ENCODE measurements at regions not wholly inside any gene's neighbourhood (a gene's known extent, or its start where the extent isn't known, plus 50 kb on each side); places are given as distances from the start of the nearest gene placed in this dataset.

DNA sequence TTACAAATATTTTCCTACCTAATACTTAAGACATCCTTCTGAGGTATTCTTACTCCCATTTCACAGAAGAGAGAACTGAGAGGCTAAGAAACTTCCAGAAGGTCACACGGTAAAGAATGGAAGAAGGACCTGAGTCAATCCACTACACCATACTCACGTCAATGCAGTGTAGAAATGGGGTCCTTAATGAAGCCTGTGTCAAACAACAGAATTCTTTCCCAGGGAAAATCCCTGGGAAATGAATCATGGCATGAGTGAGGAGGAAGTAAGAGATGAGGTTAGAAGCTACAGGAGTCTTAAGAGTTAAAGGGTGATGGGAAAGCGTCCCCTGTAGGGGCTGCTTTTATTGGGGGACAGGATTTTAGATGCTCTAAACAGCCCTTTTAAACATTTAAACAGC, 147.9 kb downstream of the C11orf91 start:
- TF ChIP-seq, protein P1, sequence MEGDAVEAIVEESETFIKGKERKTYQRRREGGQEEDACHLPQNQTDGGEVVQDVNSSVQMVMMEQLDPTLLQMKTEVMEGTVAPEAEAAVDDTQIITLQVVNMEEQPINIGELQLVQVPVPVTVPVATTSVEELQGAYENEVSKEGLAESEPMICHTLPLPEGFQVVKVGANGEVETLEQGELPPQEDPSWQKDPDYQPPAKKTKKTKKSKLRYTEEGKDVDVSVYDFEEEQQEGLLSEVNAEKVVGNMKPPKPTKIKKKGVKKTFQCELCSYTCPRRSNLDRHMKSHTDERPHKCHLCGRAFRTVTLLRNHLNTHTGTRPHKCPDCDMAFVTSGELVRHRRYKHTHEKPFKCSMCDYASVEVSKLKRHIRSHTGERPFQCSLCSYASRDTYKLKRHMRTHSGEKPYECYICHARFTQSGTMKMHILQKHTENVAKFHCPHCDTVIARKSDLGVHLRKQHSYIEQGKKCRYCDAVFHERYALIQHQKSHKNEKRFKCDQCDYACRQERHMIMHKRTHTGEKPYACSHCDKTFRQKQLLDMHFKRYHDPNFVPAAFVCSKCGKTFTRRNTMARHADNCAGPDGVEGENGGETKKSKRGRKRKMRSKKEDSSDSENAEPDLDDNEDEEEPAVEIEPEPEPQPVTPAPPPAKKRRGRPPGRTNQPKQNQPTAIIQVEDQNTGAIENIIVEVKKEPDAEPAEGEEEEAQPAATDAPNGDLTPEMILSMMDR (IDR thresholded peaks at IDR 0.05), result no peak
- TF ChIP-seq POLR2A (IDR thresholded peaks at IDR 0.05), result no peak

All from uterus (tissue), 2 donors.